ENCODE measurements at regions not wholly inside any gene's neighbourhood (a gene's known extent, or its start where the extent isn't known, plus 50 kb on each side); places are given as distances from the start of the nearest gene placed in this dataset.

DNA sequence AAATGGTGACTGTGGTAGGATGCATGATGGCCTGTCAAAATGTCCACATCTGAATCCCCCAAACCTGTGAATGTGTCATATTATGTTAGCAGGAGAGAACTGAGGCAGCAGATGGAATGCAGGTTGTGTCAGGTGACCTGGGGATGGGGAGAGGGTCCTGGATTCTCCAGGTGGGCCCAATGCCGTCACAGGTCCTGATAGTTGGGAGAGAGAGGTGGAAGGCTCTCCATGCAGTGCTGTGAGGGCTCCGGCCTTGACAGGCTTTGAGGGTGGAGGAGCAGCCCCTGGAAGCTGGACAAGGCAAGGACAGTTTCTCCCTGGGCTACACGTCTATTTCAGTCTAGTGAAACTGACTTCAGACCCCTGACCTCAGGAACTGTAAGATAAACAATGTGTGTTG, 330.9 kb upstream of the ZNF32 start:
- intact Hi-C loops (cut with micrococcal nuclease) = no loop called here

DNA sequence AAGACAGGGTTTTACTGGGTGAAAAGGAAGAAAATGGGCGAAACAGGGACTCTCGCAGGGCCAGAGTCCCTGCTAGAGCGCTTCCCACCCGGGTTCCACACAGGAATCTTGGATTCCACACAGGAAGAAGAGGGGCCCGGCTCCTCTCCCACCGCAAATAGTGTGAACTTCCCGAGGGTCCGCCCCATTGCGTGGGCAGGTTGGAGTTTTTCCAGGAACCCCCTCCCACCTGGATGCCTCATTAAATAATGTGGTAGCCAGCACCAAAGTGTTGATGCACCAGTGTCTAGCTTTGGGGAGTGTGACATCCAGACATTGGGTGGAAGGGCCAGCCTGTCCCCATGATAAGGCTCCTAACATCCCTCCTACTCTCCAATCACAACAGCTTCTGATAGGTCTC, 330.3 kb upstream of the ZNF32 start:
- intact Hi-C loops (cut with micrococcal nuclease) = no loop called here

DNA sequence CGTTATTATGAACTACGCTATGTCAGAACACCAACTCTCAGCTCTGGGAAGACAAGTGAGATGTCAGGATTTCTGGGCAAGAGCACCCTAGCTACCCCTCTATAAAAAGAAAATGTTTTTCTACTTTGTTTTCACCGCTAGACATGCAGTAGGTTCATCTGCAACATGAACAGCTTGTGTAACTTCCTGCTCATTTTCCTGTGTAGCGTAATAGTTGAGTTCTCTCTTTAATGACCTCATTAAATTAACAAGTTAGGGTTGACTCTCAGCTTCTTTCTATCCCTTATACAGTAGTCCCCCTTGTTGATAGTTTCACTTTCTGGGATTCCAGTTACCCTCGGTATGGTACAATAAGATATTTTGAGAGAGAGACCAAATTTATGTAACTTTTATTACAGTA, 329.4 kb upstream of the ZNF32 start:
- intact Hi-C loops (cut with micrococcal nuclease) = no loop called here

DNA sequence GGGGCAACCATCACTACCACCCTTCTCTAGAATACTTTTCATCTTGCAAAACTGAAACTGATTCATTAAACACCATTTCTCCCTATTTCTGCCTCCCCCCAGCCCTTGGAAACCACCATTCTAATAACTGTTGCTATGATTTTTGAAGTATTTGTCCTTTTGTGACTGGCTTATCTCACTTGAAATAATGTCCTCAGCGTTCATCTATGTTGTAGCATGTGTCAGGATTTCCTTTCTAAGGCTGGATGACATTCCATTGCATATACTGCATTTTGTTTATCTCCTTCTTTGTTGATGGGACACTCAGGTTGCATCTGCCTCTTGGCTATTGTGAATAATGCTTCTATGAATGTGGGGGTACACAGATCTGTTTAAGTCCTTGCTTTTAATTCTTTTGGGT, 327.6 kb upstream of the ZNF32 start:
- intact Hi-C loops (cut with micrococcal nuclease) = no loop called here

DNA sequence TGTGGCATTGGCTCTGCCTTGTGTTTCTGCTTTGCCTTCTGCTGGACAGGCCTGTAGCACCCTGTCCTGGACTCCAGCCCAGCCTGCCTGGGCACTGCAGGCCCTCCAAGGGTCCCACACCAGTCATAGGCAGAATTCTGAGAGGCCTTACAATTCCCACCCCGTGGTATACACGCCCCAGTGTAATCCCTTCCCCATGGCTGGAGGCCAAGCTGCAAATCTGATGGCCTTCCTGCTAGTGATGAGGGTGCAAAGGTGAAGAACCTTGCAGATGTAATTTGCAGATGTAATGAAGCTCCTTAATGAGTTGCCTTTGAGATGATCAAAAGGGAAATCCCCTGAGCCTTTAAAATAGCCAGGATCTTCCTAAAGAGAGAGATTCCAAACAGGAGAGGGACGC, 325.1 kb upstream of the ZNF32 start:
- intact Hi-C loops (cut with micrococcal nuclease) = no loop called here

DNA sequence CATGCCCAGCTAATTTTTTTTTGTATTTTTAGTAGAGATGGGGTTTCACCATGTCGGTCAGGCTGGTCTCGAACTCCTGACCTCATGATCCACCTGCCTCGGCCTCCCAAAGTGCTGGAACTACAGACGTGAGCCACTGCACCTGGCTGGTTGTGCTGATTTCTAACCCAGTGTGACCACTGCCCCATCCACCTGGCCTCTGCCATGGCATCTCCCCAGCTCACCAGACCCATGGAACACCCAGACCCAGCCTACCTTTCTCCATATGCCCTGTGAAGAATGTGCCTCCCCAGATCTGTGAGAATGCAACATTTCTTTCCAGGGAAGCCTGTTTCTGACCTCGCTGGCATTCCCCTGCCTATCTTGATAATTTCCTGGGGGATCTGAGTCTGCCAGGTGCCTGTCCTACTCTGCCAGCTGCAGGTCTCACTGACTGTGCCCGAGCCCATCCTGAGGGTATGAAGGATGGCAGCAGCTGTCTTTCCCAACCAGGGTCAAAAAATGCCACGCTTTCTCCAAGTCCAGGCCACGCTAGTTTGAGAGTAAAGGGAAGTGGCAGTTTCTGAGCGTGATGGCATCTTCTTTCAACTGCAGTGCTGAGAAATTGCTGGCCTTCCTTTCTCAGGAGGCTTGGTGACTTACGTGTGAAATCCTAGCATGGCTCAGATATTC, 324.4 kb upstream of the ZNF32 start:
- intact Hi-C loops (cut with micrococcal nuclease) = no loop called here

DNA sequence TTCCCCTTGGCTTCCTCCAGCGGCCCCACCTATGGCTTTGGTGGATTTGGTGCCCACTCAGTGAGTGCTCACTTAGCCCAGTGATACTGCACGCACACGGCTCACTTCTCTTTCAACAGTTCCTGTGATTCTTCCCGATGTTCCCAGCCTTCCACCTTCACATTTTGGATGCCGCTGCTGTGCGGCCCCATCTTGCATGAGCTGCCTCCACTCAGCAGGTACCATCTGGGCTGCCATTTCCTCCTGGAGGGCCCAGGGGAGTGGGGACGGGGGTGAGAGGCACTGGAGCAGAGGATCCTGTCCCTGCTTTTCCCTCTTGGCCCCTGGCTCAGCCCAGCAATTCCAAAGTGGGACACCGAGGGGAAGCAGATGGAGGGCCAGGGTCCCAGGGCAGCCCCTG, 323.3 kb upstream of the ZNF32 start:
- intact Hi-C loops (cut with micrococcal nuclease) = no loop called here

DNA sequence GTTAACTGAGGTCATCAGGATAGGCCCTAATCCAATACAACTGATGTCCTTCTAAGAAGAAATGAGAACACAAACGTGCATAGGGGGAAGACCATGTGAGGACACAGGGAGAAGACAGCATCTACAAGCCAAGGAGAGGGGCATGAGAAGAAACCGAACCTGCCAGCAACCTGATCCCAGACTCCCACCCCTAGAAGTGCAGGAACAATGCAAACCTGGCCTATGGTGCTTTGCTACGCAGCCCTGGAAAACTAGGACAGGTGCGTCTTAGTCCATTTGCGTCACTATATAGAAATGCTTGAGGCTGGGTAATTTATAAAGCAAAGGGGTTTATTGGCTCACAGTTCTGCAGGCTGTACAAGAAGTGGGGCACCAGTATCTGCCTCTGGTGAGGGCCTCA, 322.6 kb upstream of the ZNF32 start:
- intact Hi-C loops (cut with micrococcal nuclease) = no loop called here

DNA sequence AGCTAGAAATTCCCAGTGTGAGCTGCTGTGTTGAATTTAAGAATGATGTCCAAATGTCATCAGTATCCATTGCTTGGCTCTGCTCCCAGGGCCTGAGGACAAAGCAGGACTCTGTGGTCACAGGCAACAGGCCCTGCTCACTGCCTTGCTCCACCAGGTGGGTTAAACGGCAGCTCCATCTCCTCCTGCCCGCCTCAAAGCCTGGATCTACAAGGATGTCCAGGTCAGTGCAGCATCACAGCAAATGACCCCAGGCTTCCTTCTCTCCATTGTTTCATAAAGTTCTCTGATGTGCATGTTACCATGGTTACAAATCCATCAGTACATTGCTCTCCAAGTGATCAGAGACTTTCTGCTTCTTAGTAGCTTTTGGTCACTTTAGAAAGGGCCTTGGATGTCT, 322.0 kb upstream of the ZNF32 start:
- intact Hi-C loops (cut with micrococcal nuclease) = no loop called here

DNA sequence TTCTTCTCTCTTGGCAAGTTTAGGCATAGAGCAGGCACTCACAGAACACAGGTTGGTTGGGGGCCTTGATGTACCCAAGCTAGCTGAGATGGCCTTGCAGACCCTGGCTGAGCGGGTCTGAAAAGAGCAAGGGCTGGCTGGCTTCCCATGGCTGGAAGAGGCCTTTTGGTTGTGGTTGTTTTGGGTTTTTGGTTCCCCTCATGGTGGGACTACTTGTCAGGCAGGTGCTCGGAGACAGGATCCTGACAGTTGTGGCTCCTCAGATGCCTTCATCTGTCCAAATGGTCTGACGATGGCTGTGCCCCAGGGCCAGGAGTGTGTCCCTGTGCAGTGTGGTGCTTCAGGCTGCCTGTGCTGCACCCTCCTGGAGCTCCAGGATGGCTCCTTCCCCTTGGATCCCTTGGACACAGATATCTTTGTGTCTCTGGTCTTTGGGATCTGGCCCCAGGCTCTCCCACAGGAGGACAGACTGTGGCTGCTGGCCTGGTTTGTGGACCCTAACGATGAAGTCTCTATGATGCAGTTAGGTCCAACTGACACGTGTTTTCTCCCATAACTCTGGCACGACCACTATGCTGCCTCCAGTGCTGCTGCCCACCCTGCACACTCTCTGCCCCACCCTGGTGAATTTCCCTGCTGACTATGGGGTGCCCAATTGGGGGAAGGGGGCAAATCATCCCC, 321.5 kb upstream of the ZNF32 start:
- intact Hi-C loops (cut with micrococcal nuclease) = no loop called here

DNA sequence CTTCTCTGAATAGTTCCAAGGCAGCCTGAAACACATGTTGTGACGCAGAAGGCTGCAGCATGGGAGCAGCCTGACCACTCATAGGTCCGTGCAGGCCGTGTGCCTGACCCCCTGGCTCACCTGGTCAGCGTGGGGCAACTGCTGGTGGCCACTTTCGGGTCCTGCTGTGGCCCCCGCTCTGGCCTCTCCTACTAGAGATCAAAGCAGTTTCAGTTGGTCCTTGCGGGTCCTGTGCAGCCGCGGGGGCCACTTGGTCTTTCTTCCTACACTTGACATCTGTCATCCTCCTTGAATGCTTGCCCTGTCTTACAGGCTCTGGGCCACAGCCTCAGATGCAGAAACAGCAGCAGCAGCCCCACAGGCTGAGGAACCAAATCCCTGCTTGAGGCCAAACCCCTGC, 320.8 kb upstream of the ZNF32 start:
- intact Hi-C loops (cut with micrococcal nuclease) = no loop called here

DNA sequence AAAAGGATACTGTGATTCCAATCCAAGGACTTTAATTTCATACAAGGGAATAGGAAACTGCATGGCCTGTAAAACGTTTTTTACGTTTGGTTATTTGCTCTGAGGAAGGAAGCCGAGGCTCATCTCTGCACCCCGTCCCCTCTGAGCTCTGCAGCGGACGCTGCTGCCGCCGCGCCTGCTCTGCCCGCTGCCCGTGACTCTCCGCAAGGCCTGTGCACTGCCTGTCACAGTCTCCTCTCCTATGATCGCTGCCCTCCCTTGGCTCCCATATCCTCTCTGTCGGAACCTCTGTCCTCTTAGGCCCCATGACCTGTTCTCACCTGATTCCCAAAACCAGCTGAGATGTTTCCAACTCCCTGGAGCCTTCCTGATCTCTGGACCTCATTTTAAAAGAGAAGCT, 320.3 kb upstream of the ZNF32 start:
- intact Hi-C loops (cut with micrococcal nuclease) = no loop called here

DNA sequence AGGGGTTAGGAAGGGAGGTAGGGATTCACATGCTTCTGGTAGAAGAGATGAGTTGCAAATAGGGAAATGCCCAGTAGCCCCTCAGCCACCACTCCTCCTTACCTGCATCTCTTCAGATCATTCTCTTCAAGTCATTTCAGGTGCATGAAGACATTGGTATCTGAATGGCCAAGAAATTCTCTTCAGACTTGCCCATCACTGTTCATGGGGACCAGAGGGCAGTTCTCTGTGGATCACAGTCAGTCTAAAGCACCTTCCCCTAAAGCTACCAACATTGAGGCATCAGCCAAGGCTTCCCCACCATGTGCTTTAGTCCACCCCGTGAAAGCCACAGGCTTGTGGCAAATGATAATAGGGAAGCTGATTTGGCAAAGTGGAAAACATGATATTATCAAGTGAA, 319.4 kb upstream of the ZNF32 start:
- intact Hi-C loops (cut with micrococcal nuclease) = no loop called here

DNA sequence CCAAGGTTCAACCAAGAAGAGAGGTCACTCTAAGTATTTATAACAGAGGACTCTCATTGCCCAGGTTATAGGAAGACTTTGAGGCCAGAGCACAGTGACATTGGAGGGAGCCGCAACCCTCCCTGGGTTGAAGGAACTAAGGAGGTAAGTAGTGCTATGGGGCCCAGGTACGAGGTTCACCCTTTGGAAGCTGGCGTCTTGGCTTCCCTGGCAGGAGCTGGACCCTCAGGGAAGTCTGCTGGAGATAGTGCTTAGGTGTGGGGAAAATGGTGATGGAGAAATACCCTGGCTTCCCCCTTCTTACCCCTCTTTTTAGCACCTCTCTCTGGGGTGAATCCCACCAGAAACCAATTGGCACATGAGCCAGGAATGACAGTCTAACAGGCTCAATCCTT, 317.9 kb upstream of the ZNF32 start:
- intact Hi-C loops (cut with micrococcal nuclease) = no loop called here

DNA sequence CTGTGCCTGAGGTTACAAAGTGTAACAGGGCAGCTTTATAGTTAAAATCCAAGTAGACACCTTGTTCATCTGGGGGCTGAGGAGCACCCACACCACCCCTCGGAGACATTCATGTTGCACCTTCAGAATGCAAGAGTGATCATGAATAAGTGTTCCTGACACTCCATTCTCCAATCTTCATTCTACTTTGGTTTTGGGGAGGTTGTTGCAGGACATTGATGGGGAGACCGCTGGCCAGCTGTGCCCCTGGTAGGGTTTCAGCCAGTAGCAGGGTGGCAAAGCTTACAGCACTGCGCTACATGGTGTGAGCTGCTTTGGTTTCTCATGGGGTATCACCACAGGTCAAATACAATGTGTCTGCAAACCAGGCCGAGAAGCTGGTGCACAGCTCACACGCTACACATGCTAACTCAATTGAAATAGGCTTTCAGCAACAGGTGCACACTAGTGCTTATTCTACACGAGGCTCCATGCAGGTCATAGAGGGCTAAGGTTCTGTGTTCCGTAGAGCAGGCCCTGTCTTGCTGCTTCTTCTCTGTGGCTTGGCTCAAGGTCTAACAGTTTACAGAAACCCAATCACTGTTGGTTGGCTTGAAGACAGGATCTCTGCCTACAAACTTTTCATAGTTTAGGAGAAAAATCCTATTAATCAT, 317.4 kb upstream of the ZNF32 start:
- intact Hi-C loops (cut with micrococcal nuclease) = no loop called here

DNA sequence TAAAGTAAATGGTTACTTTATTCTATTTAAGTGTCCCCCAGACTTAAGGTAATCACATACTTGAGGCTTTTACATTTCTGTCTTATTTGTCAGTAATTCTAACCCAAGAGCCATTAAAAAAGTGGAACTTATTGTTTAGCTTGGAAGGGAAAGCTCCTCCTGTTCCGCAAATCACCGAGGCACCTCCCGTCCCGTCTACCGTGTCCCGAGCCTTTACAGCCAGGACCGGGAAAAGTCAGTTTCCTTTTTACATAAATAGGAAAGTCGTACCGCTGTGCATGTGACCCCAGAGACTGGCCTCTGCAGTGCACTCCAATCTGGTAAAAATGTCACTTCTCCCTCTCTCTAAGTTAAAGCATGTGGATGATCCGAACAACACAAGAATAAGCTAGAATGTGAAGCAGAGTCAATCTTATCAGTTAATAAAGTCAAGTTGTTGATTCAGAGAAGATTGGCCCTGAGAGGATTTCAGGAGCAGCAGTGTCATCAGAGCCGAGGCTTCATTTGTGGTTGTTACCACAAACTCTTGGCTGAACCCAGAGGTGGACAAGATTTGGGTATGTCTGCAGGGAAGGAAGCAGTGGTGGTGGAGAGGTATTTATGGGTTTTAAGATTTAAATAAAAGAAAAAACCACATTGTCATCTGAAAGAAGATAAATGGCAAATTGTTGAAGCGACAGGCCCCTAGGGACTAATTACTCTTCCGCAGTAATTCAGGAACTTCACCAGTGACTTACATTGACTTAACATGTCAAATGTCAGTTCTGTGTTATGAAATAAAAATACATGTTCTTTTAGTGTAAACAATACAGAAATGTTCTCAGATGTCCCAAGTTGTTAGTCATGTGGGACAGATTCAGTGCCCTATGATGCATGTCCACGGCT, 316.6 kb upstream of the ZNF32 start:
- intact Hi-C loops (cut with micrococcal nuclease) = no loop called here

DNA sequence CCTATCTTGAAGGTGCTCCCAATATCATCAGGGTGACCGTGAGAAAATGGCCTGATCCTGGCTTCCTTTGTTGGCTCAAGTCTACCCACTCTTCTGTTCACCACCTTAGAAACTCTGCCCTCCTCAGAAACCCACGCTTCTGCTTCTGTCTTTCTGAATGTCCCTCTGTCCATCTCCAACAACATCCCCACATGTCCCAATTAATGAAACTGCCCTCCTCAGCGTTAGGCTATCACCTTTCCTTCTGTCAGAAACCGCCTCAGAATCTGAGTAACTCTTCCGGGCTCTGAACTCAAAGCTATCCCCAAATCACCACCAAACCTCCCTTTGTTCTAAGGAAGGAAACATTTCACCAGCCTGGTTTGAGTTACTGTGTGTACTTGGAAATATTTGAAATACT, 315.8 kb upstream of the ZNF32 start:
- intact Hi-C loops (cut with micrococcal nuclease) = no loop called here

DNA sequence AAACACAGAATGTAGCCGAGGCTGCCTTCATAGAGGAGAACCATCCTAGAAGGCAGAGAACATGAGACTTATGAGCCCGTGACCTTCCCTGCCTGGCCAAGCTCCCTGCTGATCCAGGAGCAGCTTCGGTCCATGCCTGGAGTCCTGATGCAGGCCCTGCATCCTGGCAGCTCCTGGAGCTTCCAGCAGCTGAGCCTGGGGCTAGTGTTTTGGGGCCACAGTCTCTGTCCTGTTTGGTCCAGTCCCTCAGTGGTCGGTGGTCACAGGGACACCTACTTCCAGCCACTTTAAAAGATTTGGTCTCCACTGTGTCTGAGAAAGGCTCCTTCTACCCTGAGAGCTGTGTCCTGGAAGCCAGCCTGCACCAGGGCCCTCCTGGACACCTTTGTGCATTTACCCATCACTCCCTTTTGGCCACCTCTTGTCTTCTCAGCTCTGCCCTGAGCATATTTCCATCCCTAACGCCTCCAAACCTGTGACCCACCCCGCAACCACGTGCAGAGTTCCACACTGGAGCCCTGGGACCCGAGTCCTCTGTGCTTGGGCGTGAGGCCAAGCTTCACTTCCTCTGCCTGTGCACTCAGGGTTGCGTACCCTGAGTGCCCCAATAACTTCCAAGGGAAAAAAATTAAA, 315.2 kb upstream of the ZNF32 start:
- intact Hi-C loops (cut with micrococcal nuclease) = no loop called here

DNA sequence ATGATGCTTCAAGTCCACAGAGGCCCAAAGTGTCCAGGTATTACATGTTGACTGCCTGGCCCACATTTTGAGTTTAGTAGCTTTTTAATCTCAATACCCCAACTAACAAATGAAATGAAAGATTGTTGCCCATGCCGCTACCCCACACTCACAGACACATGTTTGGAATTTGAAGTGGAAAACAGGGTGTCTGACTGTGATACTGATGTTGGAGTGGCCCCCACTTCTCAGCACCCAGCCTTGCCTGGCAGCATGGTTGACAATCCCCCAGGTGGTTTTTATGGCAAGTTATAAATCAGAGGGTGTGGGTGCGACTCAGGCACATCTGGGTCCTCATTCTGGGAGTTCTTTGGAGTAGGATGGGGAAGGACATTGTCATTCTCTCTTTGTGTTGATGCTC, 314.7 kb upstream of the ZNF32 start:
- intact Hi-C loops (cut with micrococcal nuclease) = no loop called here

DNA sequence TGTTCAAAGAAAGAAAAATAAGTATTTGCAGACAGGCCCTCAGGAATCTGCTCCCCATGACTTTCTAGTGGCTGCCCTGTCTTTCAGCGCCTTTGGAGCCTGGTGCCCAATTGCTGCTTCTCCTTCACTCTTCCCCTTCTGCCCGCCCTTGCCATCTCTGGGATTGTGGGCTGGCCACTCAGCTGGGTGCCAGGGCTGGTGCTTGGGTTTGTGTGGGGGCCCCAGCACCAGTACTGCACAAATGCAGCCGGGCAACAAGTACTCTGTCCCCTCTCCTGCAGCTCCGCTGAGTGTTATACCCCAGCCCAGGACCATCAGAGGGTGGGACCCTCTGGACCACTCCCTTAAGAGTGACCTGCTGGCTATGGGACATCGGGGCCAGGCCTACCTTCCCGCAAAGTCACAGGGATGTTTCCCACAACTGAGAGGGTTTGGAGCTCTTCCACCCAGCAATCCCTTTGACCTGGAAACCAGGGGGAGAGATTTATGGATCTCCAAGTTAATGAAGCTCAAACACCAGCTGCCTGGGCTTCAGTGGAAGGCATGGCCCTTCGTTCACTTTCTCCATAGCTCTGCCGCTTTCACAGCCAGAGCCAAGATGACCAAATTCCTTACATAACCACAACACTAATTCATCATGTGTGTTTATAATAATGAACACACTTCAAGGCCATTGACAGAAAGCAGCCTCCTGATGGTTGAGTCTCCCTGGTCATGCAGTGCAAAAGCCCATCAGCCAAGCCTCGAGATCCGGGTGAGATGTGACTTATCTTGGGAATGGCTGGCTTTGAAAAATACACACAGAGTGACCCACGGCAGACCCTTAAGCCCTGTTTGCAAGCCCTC, 313.9 kb upstream of the ZNF32 start:
- intact Hi-C loops (cut with micrococcal nuclease) = no loop called here
